ENCODE measurements at regions not wholly inside any gene's neighbourhood (a gene's known extent, or its start where the extent isn't known, plus 50 kb on each side); places are given as distances from the start of the nearest gene placed in this dataset.

DNA sequence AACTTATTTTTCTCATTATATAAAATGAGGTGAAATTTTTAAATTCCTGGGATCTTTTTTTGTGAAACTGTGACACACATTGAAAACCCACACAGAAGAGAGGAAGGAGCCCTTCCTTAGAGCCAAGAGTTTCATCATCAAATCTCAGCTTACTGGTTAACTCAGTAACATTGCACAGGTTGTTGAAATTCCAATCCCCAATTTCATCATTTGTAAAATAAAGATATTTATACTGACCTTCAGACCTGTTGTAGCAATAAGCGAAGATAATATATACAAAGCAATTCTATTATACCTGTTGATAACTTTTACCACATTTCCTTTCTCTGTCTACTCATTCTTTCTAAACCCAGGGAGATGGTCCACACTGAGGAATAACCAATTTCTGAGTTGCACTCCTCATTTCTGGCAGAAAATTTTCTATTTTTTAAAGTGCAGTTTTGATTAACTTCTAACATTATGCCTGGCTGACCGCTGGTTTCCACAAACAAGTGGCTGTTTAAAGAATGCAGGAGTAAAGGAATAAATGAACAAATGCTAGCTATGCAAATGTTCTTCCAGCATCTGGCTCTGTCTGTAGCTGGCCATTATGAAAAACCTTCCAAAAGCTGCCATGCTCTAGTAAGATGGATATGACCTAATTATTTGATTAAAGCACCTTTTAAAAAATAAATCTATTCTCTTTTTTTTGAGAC is 105.7 kb upstream of the LINC00305 start:
- DNase-seq (ENCODE audit: low spot score): no peak

GRCh38 chr18:64253873-64254272 is 105.0 kb upstream of the LINC00305 start:
- DNase-seq (ENCODE audit: low spot score): no peak

- no peak for DNase-seq (ENCODE audit: low spot score)
Observed at GRCh38 chr18:64253222-64253621, 104.3 kb upstream of the LINC00305 start.

DNA sequence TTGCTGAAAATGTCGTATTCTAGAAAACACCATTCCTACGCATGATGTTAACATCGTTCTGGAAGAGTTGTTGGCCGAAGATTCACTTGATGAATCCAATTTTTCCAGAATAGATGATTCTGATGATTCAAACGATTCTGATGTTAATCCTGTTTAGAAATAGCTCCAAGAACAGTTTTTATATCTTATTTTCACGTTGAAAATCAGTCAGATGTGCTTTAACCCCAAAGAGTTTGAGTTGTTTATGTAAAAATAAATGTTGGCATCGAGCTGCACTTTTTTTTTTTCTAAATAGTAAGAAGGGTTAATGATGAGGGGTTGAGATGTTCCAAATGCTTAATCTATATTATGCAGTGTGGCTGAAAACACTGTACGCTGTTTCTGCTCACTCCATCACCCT is 99.9 kb upstream of the LINC00305 start:
- no peak for DNase-seq (ENCODE audit: low spot score)

GRCh38 chr18:64245126-64245861 is 96.4 kb upstream of the LINC00305 start:
- peak; percentile 37 for DNase-seq (ENCODE audit: low spot score)

- DNase-seq (ENCODE audit: low spot score): no peak
Observed at GRCh38 chr18:64244571-64244970, 95.7 kb upstream of the LINC00305 start.

GRCh38 chr18:64240316-64240715 is 91.4 kb upstream of the LINC00305 start:
- no peak for DNase-seq (ENCODE audit: low spot score)

DNA sequence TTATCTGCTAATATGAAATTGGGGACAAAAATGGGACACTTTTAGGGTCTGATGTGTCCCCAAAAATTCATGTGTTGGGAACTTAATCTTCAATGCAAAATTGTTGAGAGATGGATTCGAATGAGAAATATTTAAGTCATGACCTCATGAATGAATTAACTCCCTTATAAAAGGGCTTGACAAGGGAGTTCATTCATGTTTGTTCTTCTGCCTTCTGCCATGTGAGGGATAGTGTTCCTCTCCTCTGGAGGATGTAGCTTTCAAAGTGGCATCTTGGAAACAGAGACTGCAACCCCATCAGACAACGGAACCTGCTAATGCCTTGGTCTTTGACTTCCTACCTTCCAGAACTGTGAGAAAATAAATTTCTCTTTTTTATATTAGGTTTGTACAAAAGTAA is 89.2 kb upstream of the LINC00305 start:
- DNase-seq (ENCODE audit: low spot score): no peak

DNA sequence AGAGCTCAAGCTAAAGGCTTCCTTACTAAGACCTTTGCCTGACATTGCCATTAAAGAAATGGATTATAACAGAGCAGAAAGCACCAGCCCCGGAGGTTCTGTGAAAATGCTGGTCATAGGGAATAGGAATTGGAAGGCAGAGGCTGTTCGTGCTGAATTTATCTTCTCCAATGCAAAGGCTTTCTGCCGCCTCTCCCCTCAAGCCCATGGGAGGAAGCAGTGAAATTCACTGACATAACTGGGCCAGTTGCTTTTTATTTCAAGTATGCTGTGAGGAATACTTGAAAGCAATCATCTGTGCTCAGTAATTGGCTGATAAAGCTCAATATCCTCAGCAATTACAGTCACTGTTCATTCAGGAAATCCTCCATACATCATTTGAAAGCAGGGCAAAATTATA is 85.4 kb upstream of the LINC00305 start:
- DNase-seq (ENCODE audit: low spot score): peak; percentile 68

- no peak for DNase-seq (ENCODE audit: low spot score)
Observed at GRCh38 chr18:64233851-64234250, 85.0 kb upstream of the LINC00305 start.

DNA sequence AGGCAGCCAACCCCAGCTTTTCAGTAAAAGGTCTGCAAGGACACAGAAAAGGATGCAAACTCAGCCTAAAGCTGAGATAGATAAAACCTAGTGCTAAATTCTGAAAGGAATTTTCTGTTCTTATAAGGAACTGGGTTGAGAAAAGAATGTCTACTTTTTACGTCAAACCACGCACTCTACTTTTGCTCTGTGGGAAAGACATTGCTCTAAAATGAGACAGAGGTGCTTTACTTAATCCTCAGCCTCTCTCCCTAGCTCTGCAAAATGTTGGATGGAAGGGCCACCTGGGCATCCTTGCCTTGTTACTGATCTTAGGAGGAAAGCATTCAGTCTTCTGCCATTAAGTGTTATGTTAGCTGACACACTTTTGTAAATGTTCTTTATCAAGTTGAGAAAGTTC is 72.1 kb upstream of the LINC00305 start:
- DNase-seq (ENCODE audit: low spot score): no peak

DNA sequence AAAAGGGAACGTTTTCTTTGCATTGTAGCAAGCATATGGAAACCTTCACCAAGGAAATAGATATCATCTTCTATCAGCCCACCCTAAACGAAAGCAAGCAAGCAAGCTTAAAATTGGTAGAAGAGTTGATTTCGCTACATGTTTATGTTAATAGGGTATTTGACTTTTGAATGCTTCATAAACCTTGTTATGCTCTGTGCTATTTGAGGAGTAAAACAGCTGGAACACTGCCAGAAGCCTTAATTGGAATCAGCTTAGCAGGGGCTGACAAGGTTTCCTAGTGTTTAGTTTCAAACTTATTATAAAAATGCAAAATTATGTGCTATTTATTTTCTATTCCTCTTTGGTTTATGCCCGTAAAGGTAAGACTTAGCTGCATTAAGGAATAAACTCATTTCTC is 70.6 kb upstream of the LINC00305 start:
- DNase-seq (ENCODE audit: low spot score): no peak

- no peak for DNase-seq (ENCODE audit: low spot score)
Observed at GRCh38 chr18:64210401-64210949, 61.6 kb upstream of the LINC00305 start.

DNA sequence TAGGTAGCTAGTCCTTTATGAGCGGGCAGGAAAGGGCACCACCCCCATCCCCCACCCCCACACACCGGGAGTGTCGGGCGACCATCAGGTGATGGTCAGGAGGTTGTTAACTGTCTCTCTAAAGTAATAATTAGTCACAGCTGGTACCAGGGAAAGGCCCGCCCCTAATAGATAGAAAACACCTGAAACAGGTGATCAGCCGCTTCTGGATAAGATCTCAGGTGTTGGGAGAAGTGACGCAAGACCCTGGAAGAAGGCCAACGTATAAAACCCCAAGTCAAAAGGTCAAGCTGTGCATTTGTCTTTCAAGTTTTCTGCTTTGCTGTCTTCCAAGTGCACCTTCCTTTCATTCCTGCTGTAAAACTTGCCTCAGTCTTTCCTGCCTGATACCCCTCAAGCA is 59.6 kb upstream of the LINC00305 start:
- no peak for DNase-seq (ENCODE audit: low spot score)

DNA sequence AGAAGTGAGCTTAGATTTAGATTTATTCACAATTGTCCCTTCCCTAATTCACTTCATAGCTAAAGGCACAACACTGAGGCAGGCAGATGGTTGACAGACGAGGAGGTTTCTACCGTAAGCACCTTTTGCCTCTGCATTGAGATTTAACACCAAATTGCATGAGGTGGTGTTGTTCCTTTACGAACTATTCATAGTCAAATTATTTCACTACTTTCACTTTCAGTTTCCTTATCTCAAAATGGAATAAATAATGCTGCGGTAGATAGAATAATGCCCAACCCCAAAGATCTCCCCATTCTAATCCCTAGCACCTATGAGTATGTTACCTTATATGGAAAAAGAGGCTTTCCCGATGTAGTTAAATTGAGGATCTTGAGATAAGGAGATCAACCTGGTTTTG is 58.9 kb upstream of the LINC00305 start:
- no peak for DNase-seq (ENCODE audit: low spot score)

DNA sequence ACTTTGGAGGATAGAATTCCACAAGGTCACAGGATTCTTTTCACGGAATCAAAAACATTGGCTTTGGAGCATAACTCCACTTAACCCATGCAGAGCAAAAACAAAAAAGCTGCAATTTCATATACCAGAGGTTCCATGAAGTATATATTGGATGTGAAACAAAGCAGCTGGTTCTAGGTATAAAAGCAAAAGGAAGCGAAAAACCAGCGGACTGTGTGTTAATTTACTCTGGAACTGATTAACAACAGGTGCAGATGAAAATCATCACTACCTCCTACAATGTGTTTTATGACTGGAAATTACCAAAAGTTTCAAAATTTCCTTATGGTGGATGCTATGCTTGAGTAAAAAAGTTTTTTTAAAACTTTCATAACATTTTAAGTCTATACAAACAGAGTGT is 54.4 kb upstream of the LINC00305 start:
- no peak for DNase-seq (ENCODE audit: low spot score)

GRCh38 chr18:64202863-64203262 is 54.0 kb upstream of the LINC00305 start:
- peak; percentile 80 for DNase-seq (ENCODE audit: low spot score)

DNA sequence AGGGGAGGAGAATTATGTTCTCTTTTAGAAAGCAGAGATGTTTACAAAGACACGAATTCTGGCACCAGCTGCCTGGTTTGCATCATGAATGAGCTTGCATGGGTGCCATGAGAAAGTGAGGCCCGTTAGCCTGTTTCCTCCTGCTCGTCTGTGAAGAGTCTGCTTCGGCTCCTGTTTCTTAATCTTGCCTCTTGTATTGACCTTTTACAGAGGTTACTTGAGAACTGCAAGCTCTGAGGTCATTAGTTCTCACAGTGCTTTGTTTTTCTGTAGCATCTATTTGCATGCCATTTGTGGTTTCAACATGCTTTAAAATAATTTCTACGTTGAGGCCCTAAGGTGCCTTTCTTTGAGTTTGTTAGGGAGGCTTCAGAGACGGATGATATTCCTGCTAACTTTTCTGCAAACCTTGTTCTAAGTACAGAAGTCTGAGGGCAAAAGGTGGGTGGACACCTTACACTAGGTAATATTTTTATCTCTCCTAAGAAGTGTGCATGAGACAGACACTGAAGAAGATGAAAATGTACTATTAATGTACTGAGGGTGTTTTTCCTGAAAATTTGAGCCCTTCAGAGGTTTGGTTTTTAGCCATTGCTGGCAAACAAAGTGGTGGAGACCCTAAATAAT is 53.4 kb upstream of the LINC00305 start:
- peak; percentile 60 for DNase-seq (ENCODE audit: low spot score)

- peak; percentile 53 for DNase-seq (ENCODE audit: low spot score)
Observed at GRCh38 chr18:64201781-64202180, 52.9 kb upstream of the LINC00305 start.

DNA sequence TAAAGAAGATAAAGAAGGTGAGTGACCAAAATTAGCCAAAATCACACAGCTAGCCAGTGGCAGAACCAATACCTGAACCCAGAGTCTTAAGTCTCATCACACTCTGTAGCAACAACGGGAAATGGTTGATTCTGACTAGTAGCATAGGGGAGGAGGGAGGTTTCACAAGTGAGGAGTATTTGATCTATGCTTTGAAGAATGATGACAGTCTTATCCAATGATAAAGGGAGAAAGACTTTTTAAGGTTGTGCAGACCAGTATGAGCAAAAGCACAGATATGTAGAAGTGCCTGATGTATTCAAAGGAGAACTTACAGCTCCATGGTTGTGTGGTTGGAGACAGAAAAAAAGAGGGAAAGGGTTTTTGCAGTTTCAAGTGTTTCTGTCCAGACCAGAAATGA is 50.7 kb upstream of the LINC00305 start:
- no peak for DNase-seq (ENCODE audit: low spot score)
